WERI-Rb-1 (cell line): ENCODE measurements at regions not wholly inside any gene's neighbourhood (a gene's known extent, or its start where the extent isn't known, plus 50 kb on each side); places are given as distances from the start of the nearest gene placed in this dataset.
A peak's percentile ranks its signal among the peaks of the same experiment; 100 is the strongest.

Source experiments
- DNase-seq: peaks from one replicate; pipeline ENCODE4 v3.0.0-alpha.2; 2020
- H3K27ac ChIP-seq: fragments of 250-450 bp; sonication (Bioruptor Pico); 2 replicates; pipeline ENCODE4 v1.5.1; 2020; ENCODE audit warnings: mild to moderate bottlenecking, moderate library complexity
- H3K27me3 ChIP-seq: fragments of 250-450 bp; sonication (Bioruptor Pico); 2 replicates; pipeline ENCODE4 v1.5.1; 2021; ENCODE audit warnings: mild to moderate bottlenecking, low read depth, moderate library complexity; ENCODE audit not compliant: insufficient read depth, severe bottlenecking
- H3K36me3 ChIP-seq: fragments of 250-450 bp; sonication (Bioruptor Pico); 2 replicates; pipeline ENCODE4 v1.5.1; 2020; ENCODE audit warnings: mild to moderate bottlenecking, moderate library complexity
- H3K4me3 ChIP-seq: 2 replicates; pipeline ENCODE4 v1.5.1; 2011; ENCODE audit warnings: low read depth, mild to moderate bottlenecking, control low read depth, low read length
- H3K9me3 ChIP-seq: fragments of 250-450 bp; sonication (Bioruptor Pico); 2 replicates; pipeline ENCODE4 v1.5.1; 2021; ENCODE audit warnings: mild to moderate bottlenecking, moderate library complexity; ENCODE audit not compliant: severe bottlenecking
- TF ChIP-seq, protein P1 (sequence below): IDR thresholded peaks from 2 replicates; pipeline ENCODE4 v1.5.1; 2011; ENCODE audit warnings: low read depth, mild to moderate bottlenecking, control low read depth, inconsistent platforms, low read length

GRCh38 chr1:234776876-234777855 lies 167.2 kb upstream of the IRF2BP2 start:
- H3K27ac ChIP-seq: no peak overlapping the region
- H3K4me3 ChIP-seq: no peak overlapping the region
- peak; percentile 16 for DNase-seq
- peaks cover 41% of the 10 kb centered on the region for H3K27me3 ChIP-seq
- H3K9me3 ChIP-seq: peaks cover 4% of the 10 kb centered on the region
- H3K36me3 ChIP-seq: no peaks in the 10 kb centered on the region
- TF ChIP-seq, protein P1, sequence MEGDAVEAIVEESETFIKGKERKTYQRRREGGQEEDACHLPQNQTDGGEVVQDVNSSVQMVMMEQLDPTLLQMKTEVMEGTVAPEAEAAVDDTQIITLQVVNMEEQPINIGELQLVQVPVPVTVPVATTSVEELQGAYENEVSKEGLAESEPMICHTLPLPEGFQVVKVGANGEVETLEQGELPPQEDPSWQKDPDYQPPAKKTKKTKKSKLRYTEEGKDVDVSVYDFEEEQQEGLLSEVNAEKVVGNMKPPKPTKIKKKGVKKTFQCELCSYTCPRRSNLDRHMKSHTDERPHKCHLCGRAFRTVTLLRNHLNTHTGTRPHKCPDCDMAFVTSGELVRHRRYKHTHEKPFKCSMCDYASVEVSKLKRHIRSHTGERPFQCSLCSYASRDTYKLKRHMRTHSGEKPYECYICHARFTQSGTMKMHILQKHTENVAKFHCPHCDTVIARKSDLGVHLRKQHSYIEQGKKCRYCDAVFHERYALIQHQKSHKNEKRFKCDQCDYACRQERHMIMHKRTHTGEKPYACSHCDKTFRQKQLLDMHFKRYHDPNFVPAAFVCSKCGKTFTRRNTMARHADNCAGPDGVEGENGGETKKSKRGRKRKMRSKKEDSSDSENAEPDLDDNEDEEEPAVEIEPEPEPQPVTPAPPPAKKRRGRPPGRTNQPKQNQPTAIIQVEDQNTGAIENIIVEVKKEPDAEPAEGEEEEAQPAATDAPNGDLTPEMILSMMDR: no peak

DNA sequence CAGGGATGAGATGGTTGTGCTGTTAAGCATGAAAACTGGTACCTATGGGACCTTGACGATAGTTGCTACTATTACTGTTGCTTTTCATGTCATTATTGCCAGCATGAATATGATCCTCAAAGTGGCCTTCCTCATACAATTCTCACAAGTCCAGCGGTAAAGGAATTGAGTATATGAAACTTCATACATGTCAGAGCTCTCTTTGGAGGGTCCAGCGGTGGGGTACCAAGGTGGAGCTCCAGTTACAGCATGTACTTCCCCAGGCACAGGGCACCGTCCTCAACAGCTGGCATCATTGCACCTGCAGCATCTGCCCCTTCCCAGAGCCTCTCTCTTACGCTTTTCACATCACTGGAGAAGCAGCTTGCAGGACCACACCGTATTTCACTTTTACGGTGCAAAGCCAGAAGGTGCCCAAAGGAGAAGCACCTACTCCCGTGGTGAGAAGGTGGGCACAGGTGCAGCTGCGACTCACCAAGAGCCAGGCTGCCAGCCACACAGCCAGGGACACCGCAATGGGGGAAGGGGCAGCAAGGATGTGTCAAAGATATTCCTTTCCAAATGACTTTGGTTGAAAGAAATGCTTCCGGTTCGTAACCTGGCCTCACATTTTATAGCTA lies 166.4 kb upstream of the IRF2BP2 start:
- no peaks in the 10 kb centered on the region for H3K36me3 ChIP-seq
- peak; percentile 19 for DNase-seq
- TF ChIP-seq, protein P1: no peak
- no peak overlapping the region for H3K27ac ChIP-seq
- peaks cover 40% of the 10 kb centered on the region for H3K27me3 ChIP-seq
- peaks cover 4% of the 10 kb centered on the region for H3K9me3 ChIP-seq
- no peak overlapping the region for H3K4me3 ChIP-seq

GRCh38 chr1:234775477-234776246 lies 165.7 kb upstream of the IRF2BP2 start:
- H3K4me3 ChIP-seq: no peak overlapping the region
- peaks cover 4% of the 10 kb centered on the region for H3K9me3 ChIP-seq
- H3K36me3 ChIP-seq: no peaks in the 10 kb centered on the region
- TF ChIP-seq, protein P1: no peak
- H3K27ac ChIP-seq: no peak overlapping the region
- no peak for DNase-seq
- H3K27me3 ChIP-seq: peaks cover 33% of the 10 kb centered on the region

GRCh38 chr1:234774971-234775370 lies 165.0 kb upstream of the IRF2BP2 start:
- H3K9me3 ChIP-seq: peaks cover 4% of the 10 kb centered on the region
- TF ChIP-seq, protein P1: no peak
- peak; percentile 11 for DNase-seq
- no peaks in the 10 kb centered on the region for H3K36me3 ChIP-seq
- H3K4me3 ChIP-seq: no peak overlapping the region
- peaks cover 29% of the 10 kb centered on the region for H3K27me3 ChIP-seq
- no peak overlapping the region for H3K27ac ChIP-seq

DNA sequence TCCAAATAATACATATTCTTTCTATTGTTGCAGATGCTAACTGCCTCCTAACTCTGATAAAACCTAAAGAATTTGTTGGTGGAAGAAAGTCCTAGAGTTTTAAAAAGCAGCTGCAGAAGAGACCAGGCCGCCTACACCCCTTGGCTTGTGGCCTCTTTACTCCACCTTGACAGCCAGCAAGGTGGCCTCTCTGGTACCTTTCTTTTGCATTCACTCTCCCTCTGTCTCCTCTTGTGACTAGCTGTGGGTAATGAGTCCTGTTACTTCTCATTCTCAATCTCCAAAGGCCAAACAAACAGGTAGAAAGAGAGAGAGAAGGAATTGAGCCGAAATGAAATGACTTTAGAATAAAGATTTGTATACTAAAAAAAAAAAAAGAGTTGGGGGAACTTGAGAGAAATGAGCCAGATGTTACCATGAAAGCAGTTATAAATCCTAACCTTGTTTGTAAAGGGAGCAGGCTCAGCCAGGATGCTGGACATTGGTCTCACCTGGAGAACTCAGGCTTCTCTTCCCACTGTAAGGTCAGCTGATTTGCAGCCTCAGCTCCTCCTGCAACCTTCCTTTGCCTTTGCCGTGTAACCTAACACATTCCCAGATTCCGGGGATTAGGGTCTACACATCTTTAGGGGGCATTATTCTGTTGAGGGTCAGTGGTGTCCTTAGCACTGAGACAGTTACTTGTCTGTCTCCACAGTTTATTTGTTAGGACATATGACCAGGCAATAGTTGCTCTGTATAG lies 164.1 kb upstream of the IRF2BP2 start:
- no peak overlapping the region for H3K27ac ChIP-seq
- peaks cover 4% of the 10 kb centered on the region for H3K9me3 ChIP-seq
- H3K36me3 ChIP-seq: no peaks in the 10 kb centered on the region
- H3K4me3 ChIP-seq: no peak overlapping the region
- peaks cover 28% of the 10 kb centered on the region for H3K27me3 ChIP-seq
- DNase-seq: peak; percentile 5
- TF ChIP-seq, protein P1: no peak
